CD4-positive, alpha-beta T cell (primary cell): ENCODE measurements at regions not wholly inside any gene's neighbourhood (a gene's known extent, or its start where the extent isn't known, plus 50 kb on each side); places are given as distances from the start of the nearest gene placed in this dataset.

Source experiments
- ATAC-seq: fragments of 200-7000 bp; cut with Tn5 transposase; one replicate; pipeline ENCODE4 v1.10.0; 2022; ENCODE audit warnings: mild to moderate bottlenecking; ENCODE audit not compliant: poor library complexity
- CTCF ChIA-PET: fragments of 350-600 bp; sonication (Branson Sonifier 250); formaldehyde crosslinking; loops from one replicate; lab custom pipeline; 2021; ENCODE audit warnings: antibody characterized with exemption, inconsistent platforms; lab: Charles Lee
- POLR2A ChIA-PET: fragments of 350-600 bp; sonication (Branson Sonifier 250); formaldehyde crosslinking; loops from one replicate; lab custom pipeline; 2021; ENCODE audit warnings: antibody characterized with exemption, inconsistent platforms; lab: Charles Lee
- DNase-seq, 14 experiments: peaks; one replicate each; pipeline ENCODE4 v3.0.0-alpha.2; 2013 to 2020; ENCODE audit warnings: mixed read lengths in 2 of 14
- H3K27ac ChIP-seq, 2 donors: one replicate each; pipeline versions ENCODE4 v1.5.1 to v1.7.0; 2013; ENCODE audit warnings: low read length in 2 of 2, low read depth in 1 of 2, mild to moderate bottlenecking in 1 of 2
- H3K27me3 ChIP-seq, 2 experiments: 1 replicate in 1 of 2; 2 replicates in 1 of 2; pipeline versions ENCODE4 v1.6.1 to v1.7.0; 2013; ENCODE audit warnings: low read length in 2 of 2, control low read depth in 1 of 2, mild to moderate bottlenecking in 1 of 2, moderate library complexity in 1 of 2; ENCODE audit not compliant: insufficient read depth in 2 of 2, control insufficient read depth in 1 of 2
- H3K36me3 ChIP-seq: one replicate; pipeline ENCODE4 v1.6.1; 2013; ENCODE audit warnings: low read length, control low read depth; ENCODE audit not compliant: insufficient read depth
- H3K4me1 ChIP-seq: one replicate; pipeline ENCODE4 v1.6.1; 2013; ENCODE audit warnings: low read length, control low read depth; ENCODE audit not compliant: insufficient read depth
- H3K4me3 ChIP-seq: one replicate; pipeline ENCODE4 v1.5.1; 2013; ENCODE audit warnings: mild to moderate bottlenecking, low read length, moderate library complexity
- H3K9me3 ChIP-seq, 2 experiments: 1 replicate in 1 of 2; 2 replicates in 1 of 2; pipeline versions ENCODE4 v1.6.1 to v1.7.0; 2013; ENCODE audit warnings: low read length in 2 of 2, mild to moderate bottlenecking in 2 of 2, control low read depth in 1 of 2, moderate library complexity in 1 of 2; ENCODE audit not compliant: control insufficient read depth in 1 of 2, insufficient read depth in 1 of 2
- H3K27ac Mint-ChIP-seq: one replicate; pipeline ENCODE4 v1.8.0; 2020; ENCODE audit warnings: mixed read lengths
- H3K27me3 Mint-ChIP-seq: one replicate; pipeline ENCODE4 v1.8.0; 2021; ENCODE audit warnings: mixed read lengths
- H3K36me3 Mint-ChIP-seq: one replicate; pipeline ENCODE4 v1.8.0; 2021; ENCODE audit warnings: low read depth, mixed read lengths
- H3K4me1 Mint-ChIP-seq: one replicate; pipeline ENCODE4 v1.8.0; 2021; ENCODE audit warnings: low read depth, mixed read lengths
- H3K4me3 Mint-ChIP-seq: one replicate; pipeline ENCODE4 v1.8.0; 2020; ENCODE audit warnings: mild to moderate bottlenecking, mixed read lengths
- H3K9me3 Mint-ChIP-seq: one replicate; pipeline ENCODE4 v1.8.0; 2020; ENCODE audit warnings: mixed read lengths
- CTCF ChIP-seq: fragments of 200-600 bp; IDR thresholded peaks from one replicate; pipeline ENCODE4 v1.8.0; 2022; ENCODE audit warnings: antibody characterized with exemption, mild to moderate bottlenecking
- intact Hi-C, 2 experiments: fragments of 100-400 bp; cut with DNase I in 1 of 2; cut with micrococcal nuclease in 1 of 2; formaldehyde crosslinking; loops; one replicate each; pipeline versions ENCODE4 v1.15.1 to v1.9.0; 2023 to 2025; cut with DNase I, micrococcal nuclease

DNA sequence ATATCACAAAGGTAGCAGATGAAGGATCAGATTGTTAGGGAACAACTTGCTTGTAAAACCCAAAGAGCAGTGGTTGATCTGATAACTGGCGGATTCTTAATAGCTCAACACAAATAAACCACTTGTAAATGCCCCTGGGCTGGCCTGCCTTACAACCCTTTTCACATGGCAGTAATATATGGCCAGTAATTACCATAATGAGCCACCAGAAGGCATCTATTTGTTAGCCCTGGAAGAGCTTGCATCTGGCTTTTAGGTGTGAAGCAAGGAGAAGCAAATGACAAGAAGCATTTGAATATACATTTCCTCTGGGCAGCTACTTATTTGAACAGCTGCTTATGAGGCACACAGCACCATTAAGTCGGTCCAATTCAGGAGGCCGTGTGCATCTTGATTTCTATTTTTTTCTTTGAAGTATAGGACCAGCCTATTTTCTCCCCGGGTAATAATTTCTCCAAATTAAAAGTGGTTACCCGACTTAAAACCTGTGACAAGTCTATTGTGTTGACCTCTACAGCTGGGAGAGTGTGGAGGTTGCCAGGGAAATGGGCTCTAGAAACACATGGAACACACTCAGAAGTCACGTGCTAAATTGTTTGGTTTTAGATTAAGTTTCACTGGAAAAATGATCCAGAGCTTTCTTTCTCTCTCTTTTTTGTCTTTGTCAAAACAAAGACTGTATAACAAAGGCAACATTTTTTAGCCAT is 113.4 kb downstream of the SEM1 start:
- CTCF ChIA-PET = no interaction called here
- POLR2A ChIA-PET = no interaction called here
- Mint-ChIP-seq H3K9me3 (no peaks in the 10 kb centered on the region), H3K27ac (no peak overlapping the region), H3K4me1 (no peaks in the 10 kb centered on the region), H3K36me3 (no peaks in the 10 kb centered on the region), H3K4me3 (no peak overlapping the region), H3K27me3 (peaks cover 30% of the 10 kb centered on the region)
- no peak overlapping the region for H3K27ac ChIP-seq
- DNase-seq (peak in 3 of 14 experiments; percentile 1 to 8 (median 4)), ATAC-seq (no peak)
- intact Hi-C loops = no loop called here
- H3K36me3 ChIP-seq = no peaks in the 10 kb centered on the region
- no peaks in the 10 kb centered on the region for H3K4me1 ChIP-seq
- TF ChIP-seq CTCF = no peak
- no peaks in the 10 kb centered on the region for H3K9me3 ChIP-seq
- H3K4me3 ChIP-seq = no peak overlapping the region
- H3K27me3 ChIP-seq = peaks cover 0 to 6% of the 10 kb centered on the region in 2 experiments

DNA sequence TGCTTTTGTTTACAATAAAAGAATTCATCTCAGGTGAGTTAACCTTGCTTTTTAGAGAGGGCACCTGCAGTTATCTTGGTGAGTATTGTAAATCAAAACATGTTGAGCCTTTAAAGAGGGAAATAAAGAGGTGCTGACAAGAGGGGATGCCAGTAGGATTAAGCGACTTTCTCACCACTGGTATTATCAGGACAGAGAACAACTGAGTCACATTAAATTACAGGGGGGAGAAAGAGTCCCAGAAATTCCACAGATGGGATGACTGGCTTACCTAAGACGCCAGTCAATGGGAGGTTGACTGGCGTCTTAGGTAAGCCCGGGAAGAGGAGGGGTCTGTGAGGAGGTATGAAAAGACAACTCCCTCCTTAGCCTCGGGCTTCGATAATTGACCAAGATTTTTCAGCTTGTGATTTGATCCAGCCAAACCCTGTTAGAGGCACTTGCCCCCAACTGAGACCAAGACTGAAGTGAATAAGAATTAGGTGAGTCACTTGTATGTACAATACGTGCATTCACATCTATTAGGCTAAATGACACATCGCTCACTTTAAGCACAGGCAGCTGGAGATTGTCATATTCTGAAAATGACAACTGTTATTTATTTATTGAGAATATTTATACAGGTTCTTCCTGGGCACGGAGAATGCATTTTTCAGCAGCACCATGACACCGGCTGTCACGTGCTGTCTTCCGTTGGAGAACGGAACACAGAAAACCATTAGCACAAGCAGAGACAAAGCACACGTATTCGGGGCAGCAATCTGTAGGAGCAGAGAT is 117.6 kb downstream of the SEM1 start:
- CTCF ChIA-PET = no interaction called here
- H3K4me3 Mint-ChIP-seq = no peak overlapping the region
- no peaks in the 10 kb centered on the region for H3K36me3 Mint-ChIP-seq

More for the DNA sequence above, 117.6 kb downstream of the SEM1 start:
- TF ChIP-seq CTCF = no peak
- POLR2A ChIA-PET = no interaction called here
- no peak overlapping the region for H3K27ac ChIP-seq
- no peaks in the 10 kb centered on the region for H3K9me3 Mint-ChIP-seq
- no peaks in the 10 kb centered on the region for H3K4me1 ChIP-seq
- H3K27me3 Mint-ChIP-seq = peaks cover 16% of the 10 kb centered on the region
- no peaks in the 10 kb centered on the region for H3K9me3 ChIP-seq
- H3K27ac Mint-ChIP-seq = no peak overlapping the region
- no peak for DNase-seq
- H3K27me3 ChIP-seq = peaks cover 4 to 6% of the 10 kb centered on the region in 2 experiments
- no peak overlapping the region for H3K4me3 ChIP-seq
- no peaks in the 10 kb centered on the region for H3K4me1 Mint-ChIP-seq
- intact Hi-C loops = no loop called here
- no peaks in the 10 kb centered on the region for H3K36me3 ChIP-seq
- no peak for ATAC-seq
